ENCODE measurements at regions not wholly inside any gene's neighbourhood (a gene's known extent, or its start where the extent isn't known, plus 50 kb on each side); places are given as distances from the start of the nearest gene placed in this dataset.
"Not testable (repeated sequence)": the region's sequence is repeated elsewhere in the genome, so short reads cannot be mapped to it uniquely, and the experiment has no call there.

- TF ChIP-seq EZH2 (optimal IDR thresholded peaks at IDR 0.05; ENCODE audit: low read depth, low read length) (no peak), EZH2phosphoT487 (IDR thresholded peaks at IDR 0.05; ENCODE audit: low read length) (no peak), CTCF (IDR thresholded peaks at IDR 0.05; ENCODE audit: low read length) (no peak)
Observed at GRCh38 chr9:105021917-105022316, 94.0 kb upstream of the ABCA1 start.

GRCh38 chr9:105022545-105022944 is 94.6 kb upstream of the ABCA1 start:
- H3K79me2 ChIP-seq (ENCODE audit: low read length); H3F3A ChIP-seq (ENCODE audit: insufficient read depth, low read length); H3K4me1 ChIP-seq (ENCODE audit: low read length); H3K36me3 ChIP-seq (replicated peaks; ENCODE audit: insufficient read depth, low read length); H3K4me2 ChIP-seq (ENCODE audit: low read depth, low read length); H3K9me2 ChIP-seq (replicated peaks; ENCODE audit: insufficient read depth, low read length); H3K9ac ChIP-seq (ENCODE audit: low read length); H2AFZ ChIP-seq (ENCODE audit: low read length); H3K4me3 ChIP-seq (ENCODE audit: low read length); H3K9me3 ChIP-seq (replicated peaks; ENCODE audit: insufficient read depth, low read length); H4K20me1 ChIP-seq (ENCODE audit: insufficient read depth, low read length); DNase-seq; H3K27me3 ChIP-seq (replicated peaks; ENCODE audit: insufficient read depth, low read length); H3K27ac ChIP-seq (ENCODE audit: low read length): not testable (repeated sequence)

More at GRCh38 chr9:105021917-105022316, 94.0 kb upstream of the ABCA1 start:
- Histone ChIP-seq H3K4me2 (ENCODE audit: low read depth, low read length) (no peak overlapping the region), H3F3A (ENCODE audit: insufficient read depth, low read length) (no peaks in the 10 kb centered on the region), H3K4me3 (ENCODE audit: low read length) (no peak overlapping the region), H3K4me1 (ENCODE audit: low read length) (no peaks in the 10 kb centered on the region), H3K9ac (ENCODE audit: low read length) (no peak overlapping the region), H3K9me3 (replicated peaks; ENCODE audit: insufficient read depth, low read length) (no peaks in the 10 kb centered on the region), H3K79me2 (ENCODE audit: low read length) (no peaks in the 10 kb centered on the region), H3K9me2 (replicated peaks; ENCODE audit: insufficient read depth, low read length) (no peaks in the 10 kb centered on the region), H2AFZ (ENCODE audit: low read length) (no peak overlapping the region), H3K27ac (ENCODE audit: low read length) (no peak overlapping the region), H4K20me1 (ENCODE audit: insufficient read depth, low read length) (no peaks in the 10 kb centered on the region), H3K36me3 (replicated peaks; ENCODE audit: insufficient read depth, low read length) (no peaks in the 10 kb centered on the region), H3K27me3 (replicated peaks; ENCODE audit: insufficient read depth, low read length) (no peaks in the 10 kb centered on the region)
- DNase-seq: no peak

- H3F3A ChIP-seq (ENCODE audit: insufficient read depth, low read length): no peaks in the 10 kb centered on the region
- no peak overlapping the region for H2AFZ ChIP-seq (ENCODE audit: low read length)
- no peaks in the 10 kb centered on the region for H3K27me3 ChIP-seq (replicated peaks; ENCODE audit: insufficient read depth, low read length)
- no peaks in the 10 kb centered on the region for H3K36me3 ChIP-seq (replicated peaks; ENCODE audit: insufficient read depth, low read length)
- no peaks in the 10 kb centered on the region for H4K20me1 ChIP-seq (ENCODE audit: insufficient read depth, low read length)
- H3K27ac ChIP-seq (ENCODE audit: low read length): no peak overlapping the region
- no peaks in the 10 kb centered on the region for H3K4me1 ChIP-seq (ENCODE audit: low read length)
- H3K79me2 ChIP-seq (ENCODE audit: low read length): no peaks in the 10 kb centered on the region
- no peak for TF ChIP-seq EZH2phosphoT487 (IDR thresholded peaks at IDR 0.05; ENCODE audit: low read length)
- TF ChIP-seq CTCF (IDR thresholded peaks at IDR 0.05; ENCODE audit: low read length): no peak
- TF ChIP-seq EZH2 (optimal IDR thresholded peaks at IDR 0.05; ENCODE audit: low read depth, low read length): no peak
- no peak for DNase-seq
- no peaks in the 10 kb centered on the region for H3K9me2 ChIP-seq (replicated peaks; ENCODE audit: insufficient read depth, low read length)
- no peaks in the 10 kb centered on the region for H3K9me3 ChIP-seq (replicated peaks; ENCODE audit: insufficient read depth, low read length)
- no peak overlapping the region for H3K9ac ChIP-seq (ENCODE audit: low read length)
- no peak overlapping the region for H3K4me2 ChIP-seq (ENCODE audit: low read depth, low read length)
- no peak overlapping the region for H3K4me3 ChIP-seq (ENCODE audit: low read length)
Observed at GRCh38 chr9:105023788-105024187, 95.8 kb upstream of the ABCA1 start.

GRCh38 chr9:105024529-105024928 is 96.6 kb upstream of the ABCA1 start:
- no peak overlapping the region for H3K4me3 ChIP-seq (ENCODE audit: low read length)
- no peak for TF ChIP-seq EZH2 (optimal IDR thresholded peaks at IDR 0.05; ENCODE audit: low read depth, low read length)
- no peak for TF ChIP-seq EZH2phosphoT487 (IDR thresholded peaks at IDR 0.05; ENCODE audit: low read length)
- TF ChIP-seq CTCF (IDR thresholded peaks at IDR 0.05; ENCODE audit: low read length): no peak

More at GRCh38 chr9:105024529-105024928, 96.6 kb upstream of the ABCA1 start:
- Histone ChIP-seq H3K9ac (ENCODE audit: low read length) (no peak overlapping the region), H3F3A (ENCODE audit: insufficient read depth, low read length) (no peaks in the 10 kb centered on the region), H3K9me2 (replicated peaks; ENCODE audit: insufficient read depth, low read length) (no peaks in the 10 kb centered on the region), H2AFZ (ENCODE audit: low read length) (no peak overlapping the region), H3K27ac (ENCODE audit: low read length) (no peak overlapping the region), H3K9me3 (replicated peaks; ENCODE audit: insufficient read depth, low read length) (no peaks in the 10 kb centered on the region), H3K36me3 (replicated peaks; ENCODE audit: insufficient read depth, low read length) (no peaks in the 10 kb centered on the region), H3K4me2 (ENCODE audit: low read depth, low read length) (no peak overlapping the region), H3K27me3 (replicated peaks; ENCODE audit: insufficient read depth, low read length) (no peaks in the 10 kb centered on the region), H3K4me1 (ENCODE audit: low read length) (no peaks in the 10 kb centered on the region), H4K20me1 (ENCODE audit: insufficient read depth, low read length) (no peaks in the 10 kb centered on the region), H3K79me2 (ENCODE audit: low read length) (no peaks in the 10 kb centered on the region)
- DNase-seq: no peak
